GM10266 (cell line): ENCODE measurements at regions not wholly inside any gene's neighbourhood (a gene's known extent, or its start where the extent isn't known, plus 50 kb on each side); places are given as distances from the start of the nearest gene placed in this dataset.
"Not testable (repeated sequence)": the region's sequence is repeated elsewhere in the genome, so short reads cannot be mapped to it uniquely, and the experiment has no call there.

Source experiments
- DNase-seq: peaks from one replicate; pipeline ENCODE4 v3.0.0; 2012; ENCODE audit errors: extremely low spot score
- CTCF ChIP-seq: IDR thresholded peaks from 2 replicates; pipeline ENCODE4 v1.5.1; 2012; ENCODE audit warnings: mild to moderate bottlenecking, low read depth; ENCODE audit not compliant: control insufficient read depth, insufficient read depth; ENCODE audit errors: missing control alignments

GRCh38 chr6:85864453-85865401 lies 222.0 kb upstream of the SYNCRIP start:
- TF ChIP-seq CTCF = no peak
- DNase-seq = no peak

- no peak for DNase-seq
- no peak for TF ChIP-seq CTCF
Observed at GRCh38 chr6:85856235-85856634, 213.5 kb upstream of the SYNCRIP start.

- DNase-seq = not testable (repeated sequence)
Observed at GRCh38 chr6:85838351-85839119, 195.8 kb upstream of the SYNCRIP start.

GRCh38 chr6:85828973-85829372 lies 186.3 kb upstream of the SYNCRIP start:
- TF ChIP-seq CTCF = no peak
- no peak for DNase-seq

- TF ChIP-seq CTCF = no peak
- no peak for DNase-seq
Observed at GRCh38 chr6:85826997-85827396, 184.3 kb upstream of the SYNCRIP start.

GRCh38 chr6:85824329-85824728 lies 181.6 kb upstream of the SYNCRIP start:
- no peak for DNase-seq
- no peak for TF ChIP-seq CTCF

GRCh38 chr6:85810558-85810957 lies 167.9 kb upstream of the SYNCRIP start:
- TF ChIP-seq CTCF = no peak
- DNase-seq = no peak
